NCI-H526 (cell line): ENCODE measurements at regions not wholly inside any gene's neighbourhood (a gene's known extent, or its start where the extent isn't known, plus 50 kb on each side); places are given as distances from the start of the nearest gene placed in this dataset.
A peak's percentile ranks its signal among the peaks of the same experiment; 100 is the strongest.
"Not testable (repeated sequence)": the region's sequence is repeated elsewhere in the genome, so short reads cannot be mapped to it uniquely, and the experiment has no call there.

Source experiments
- DNase-seq, 2 experiments: peaks; one replicate each; lab custom pipeline; 2025; lab: John Stamatoyannopoulos, UW

GRCh38 chr22:47623066-47623762 is 860.8 kb downstream of the TBC1D22A start:
- no peak for DNase-seq

- DNase-seq = no peak
These were observed 860.1 kb downstream of the TBC1D22A start for GRCh38 chr22:47622541-47622940.

GRCh38 chr22:47621253-47621652 is 858.8 kb downstream of the TBC1D22A start:
- DNase-seq = no peak

- DNase-seq = no peak
These were observed 857.9 kb downstream of the TBC1D22A start for GRCh38 chr22:47620391-47620790.

- DNase-seq = no peak
These were observed 857.2 kb downstream of the TBC1D22A start for GRCh38 chr22:47619631-47620030.

- no peak for DNase-seq
These were observed 855.9 kb downstream of the TBC1D22A start for GRCh38 chr22:47618180-47619010.

GRCh38 chr22:47617186-47617585 is 854.7 kb downstream of the TBC1D22A start:
- no peak for DNase-seq

- DNase-seq = no peak
These were observed 854.1 kb downstream of the TBC1D22A start for GRCh38 chr22:47616396-47617020.

- DNase-seq = no peak
These were observed 852.6 kb downstream of the TBC1D22A start for GRCh38 chr22:47615051-47615450.

GRCh38 chr22:47613606-47614350 is 851.3 kb downstream of the TBC1D22A start:
- DNase-seq = no peak

- not testable (repeated sequence) for DNase-seq
These were observed 850.7 kb downstream of the TBC1D22A start for GRCh38 chr22:47613181-47613580.

- no peak for DNase-seq
These were observed 850.0 kb downstream of the TBC1D22A start for GRCh38 chr22:47612311-47612910.

- DNase-seq = no peak
These were observed 848.3 kb downstream of the TBC1D22A start for GRCh38 chr22:47610764-47611163.

GRCh38 chr22:47610281-47610680 is 847.8 kb downstream of the TBC1D22A start:
- DNase-seq = no peak

- DNase-seq = no peak
These were observed 847.2 kb downstream of the TBC1D22A start for GRCh38 chr22:47609653-47610052.

GRCh38 chr22:47608421-47608820 is 846.0 kb downstream of the TBC1D22A start:
- no peak for DNase-seq

GRCh38 chr22:47607486-47607885 is 845.0 kb downstream of the TBC1D22A start:
- no peak for DNase-seq

- DNase-seq = no peak
These were observed 844.0 kb downstream of the TBC1D22A start for GRCh38 chr22:47606426-47606825.

GRCh38 chr22:47605886-47606285 is 843.4 kb downstream of the TBC1D22A start:
- DNase-seq = peak in 1 of 2 experiments; percentile 38

GRCh38 chr22:47605441-47605840 is 843.0 kb downstream of the TBC1D22A start:
- peak; percentile 19 to 72 for DNase-seq

- no peak for DNase-seq
These were observed 842.1 kb downstream of the TBC1D22A start for GRCh38 chr22:47604563-47604962.

- no peak for DNase-seq
These were observed 840.3 kb downstream of the TBC1D22A start for GRCh38 chr22:47602732-47603131.
